22Rv1 (cell line): ENCODE measurements at regions not wholly inside any gene's neighbourhood (a gene's known extent, or its start where the extent isn't known, plus 50 kb on each side); places are given as distances from the start of the nearest gene placed in this dataset.

ENCODE experiments used
- CTCF ChIP-seq: fragments of 450-650 bp; IDR thresholded peaks from 2 replicates; pipeline ENCODE4 v1.5.1; 2017; ENCODE audit warnings: mild to moderate bottlenecking
- ZFX ChIP-seq: fragments of 450-650 bp; IDR thresholded peaks from 2 replicates; pipeline ENCODE4 v1.6.1; 2017; ENCODE audit warnings: antibody characterized with exemption, borderline replicate concordance

- no peak for TF ChIP-seq CTCF
- no peak for TF ChIP-seq ZFX
Observed at GRCh38 chr20:7090811-7091210, 323.3 kb downstream of the BMP2 start.
